Midbrain (tissue), 1 donor: ENCODE measurements at regions not wholly inside any gene's neighbourhood (a gene's known extent, or its start where the extent isn't known, plus 50 kb on each side); places are given as distances from the start of the nearest gene placed in this dataset.

Experiments used
- DNase-seq: peaks from one replicate; lab custom pipeline; 2025; lab: John Stamatoyannopoulos, UW

- no peak for DNase-seq
Observed at GRCh38 chr1:84090447-84091245, 53.4 kb upstream of the PRKACB start.

- no peak for DNase-seq
Observed at GRCh38 chr1:84089867-84090266, 54.2 kb upstream of the PRKACB start.

GRCh38 chr1:84089465-84089864, 54.6 kb upstream of the PRKACB start:
- DNase-seq: no peak

- no peak for DNase-seq
Observed at GRCh38 chr1:84086616-84087015, 57.5 kb upstream of the PRKACB start.

GRCh38 chr1:84086189-84086588, 57.9 kb upstream of the PRKACB start:
- no peak for DNase-seq

GRCh38 chr1:84083307-84083706, 60.8 kb upstream of the PRKACB start:
- no peak for DNase-seq

GRCh38 chr1:84078842-84079202, 65.2 kb upstream of the PRKACB start:
- DNase-seq: no peak

GRCh38 chr1:84078108-84078841, 65.8 kb upstream of the PRKACB start:
- DNase-seq: peak; percentile 48

- peak; percentile 89 for DNase-seq
Observed at GRCh38 chr1:84077476-84078107, 66.5 kb upstream of the PRKACB start.

GRCh38 chr1:84073266-84073665, 70.8 kb upstream of the PRKACB start:
- DNase-seq: no peak

- DNase-seq: no peak
Observed at GRCh38 chr1:84069236-84069845, 70.4 kb upstream of the TTLL7 start.

- no peak for DNase-seq
Observed at GRCh38 chr1:84062496-84062895, 63.6 kb upstream of the TTLL7 start.

- DNase-seq: no peak
Observed at GRCh38 chr1:84061336-84061735, 62.4 kb upstream of the TTLL7 start.

- DNase-seq: no peak
Observed at GRCh38 chr1:84060781-84061180, 61.8 kb upstream of the TTLL7 start.

- DNase-seq: no peak
Observed at GRCh38 chr1:84048820-84049219, 49.9 kb upstream of the TTLL7 start.
